NOMO-1 treated with dmso at 0.1 percent for 144 hours (cell line): ENCODE measurements at regions not wholly inside any gene's neighbourhood (a gene's known extent, or its start where the extent isn't known, plus 50 kb on each side); places are given as distances from the start of the nearest gene placed in this dataset.
"Not testable (repeated sequence)": the region's sequence is repeated elsewhere in the genome, so short reads cannot be mapped to it uniquely, and the experiment has no call there.

ENCODE experiments used
- DNase-seq: peaks from one replicate; lab custom pipeline; 2025; ENCODE audit not compliant: unreplicated experiment; lab: John Stamatoyannopoulos, UW

- DNase-seq, result no peak
Observed at GRCh38 chr2:21331625-21332370, 208.0 kb downstream of the TDRD15 start.

GRCh38 chr2:21332993-21333625 is 209.3 kb downstream of the TDRD15 start:
- DNase-seq, result no peak

- no peak for DNase-seq
Observed at GRCh38 chr2:21333684-21334083, 209.9 kb downstream of the TDRD15 start.

- DNase-seq, result no peak
Observed at GRCh38 chr2:21346984-21347383, 223.2 kb downstream of the TDRD15 start.

GRCh38 chr2:21353879-21354679 is 230.3 kb downstream of the TDRD15 start:
- DNase-seq, result no peak

GRCh38 chr2:21356086-21356856 is 232.5 kb downstream of the TDRD15 start:
- DNase-seq, result no peak

GRCh38 chr2:21356857-21357255 is 233.1 kb downstream of the TDRD15 start:
- DNase-seq, result no peak

- no peak for DNase-seq
Observed at GRCh38 chr2:21358976-21359375, 235.2 kb downstream of the TDRD15 start.

GRCh38 chr2:21361384-21361783 is 237.6 kb downstream of the TDRD15 start:
- no peak for DNase-seq

- no peak for DNase-seq
Observed at GRCh38 chr2:21361957-21362486, 238.3 kb downstream of the TDRD15 start.

GRCh38 chr2:21363364-21363763 is 239.6 kb downstream of the TDRD15 start:
- DNase-seq, result no peak

- DNase-seq, result no peak
Observed at GRCh38 chr2:21367421-21367820, 243.7 kb downstream of the TDRD15 start.

GRCh38 chr2:21369787-21370186 is 246.0 kb downstream of the TDRD15 start:
- DNase-seq, result no peak

GRCh38 chr2:21371499-21372003 is 247.8 kb downstream of the TDRD15 start:
- no peak for DNase-seq

- no peak for DNase-seq
Observed at GRCh38 chr2:21372654-21373053, 248.9 kb downstream of the TDRD15 start.

- no peak for DNase-seq
Observed at GRCh38 chr2:21376864-21377263, 253.1 kb downstream of the TDRD15 start.

- DNase-seq, result no peak
Observed at GRCh38 chr2:21379140-21379539, 255.4 kb downstream of the TDRD15 start.

- DNase-seq, result not testable (repeated sequence)
Observed at GRCh38 chr2:21379668-21380067, 255.9 kb downstream of the TDRD15 start.

- no peak for DNase-seq
Observed at GRCh38 chr2:21381421-21381820, 257.7 kb downstream of the TDRD15 start.

GRCh38 chr2:21382701-21383520 is 259.1 kb downstream of the TDRD15 start:
- no peak for DNase-seq
